ENCODE measurements at regions not wholly inside any gene's neighbourhood (a gene's known extent, or its start where the extent isn't known, plus 50 kb on each side); places are given as distances from the start of the nearest gene placed in this dataset.

DNA sequence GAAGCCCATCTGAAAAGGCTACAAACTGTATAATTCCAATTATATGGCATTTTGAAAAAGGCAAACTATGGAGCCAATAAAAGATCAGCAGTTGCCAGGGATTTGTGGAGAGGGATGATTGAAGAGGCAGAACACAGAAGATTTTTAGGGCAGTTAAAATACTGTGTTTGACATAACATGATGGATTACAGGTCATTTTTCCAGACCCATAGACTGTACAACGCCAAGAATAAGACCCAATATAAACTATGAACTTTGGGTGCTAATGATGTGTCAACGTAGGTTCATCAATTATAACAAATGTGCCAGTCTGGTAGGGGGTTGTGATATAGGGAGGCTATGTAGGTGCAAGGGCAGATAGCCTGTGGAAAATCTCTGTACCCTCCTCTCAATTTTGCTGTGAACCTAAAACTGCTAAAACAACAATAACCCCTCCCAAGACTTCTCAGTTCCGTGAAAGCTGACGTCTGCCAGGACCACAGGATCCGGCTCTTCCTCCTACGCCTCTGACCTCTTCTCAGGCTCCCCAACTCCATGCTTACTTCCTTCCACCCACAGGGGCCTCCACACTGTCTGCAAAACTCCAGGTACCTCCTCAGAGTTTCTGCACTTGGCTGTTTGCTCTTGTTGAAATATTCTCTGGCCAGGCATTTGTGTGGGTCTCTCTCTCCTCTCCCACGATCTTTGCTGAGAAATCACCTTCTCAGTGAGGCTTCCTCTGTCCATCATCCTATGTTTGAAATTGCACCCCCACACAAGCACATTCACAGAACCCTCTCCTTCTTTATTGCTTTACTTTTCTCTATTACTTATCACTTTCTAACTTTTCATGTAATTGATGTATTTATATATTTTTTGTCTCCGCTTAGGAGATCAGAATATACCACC, 131.4 kb downstream of the BBS10 start:
- DNase-seq, result no peak

DNA sequence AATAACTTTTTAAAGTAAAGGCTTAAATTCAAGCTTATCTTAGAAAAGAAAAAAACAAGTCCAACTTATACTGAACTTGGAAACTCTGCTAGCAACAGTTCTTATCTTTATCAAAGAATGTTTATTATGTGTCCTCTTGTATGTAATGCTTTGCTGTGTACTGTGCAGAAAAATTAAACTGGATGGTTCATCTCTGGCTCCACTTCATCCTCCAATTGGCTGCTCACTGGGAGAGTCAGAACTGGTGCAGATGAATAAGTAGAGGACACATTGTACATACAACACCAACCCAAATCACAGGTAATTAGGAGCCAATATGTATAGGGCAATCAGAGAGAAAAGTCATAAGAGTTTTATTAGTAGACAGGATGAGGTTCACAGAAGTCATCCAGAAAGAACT, 123.6 kb upstream of the NAP1L1 start:
- DNase-seq, result no peak

GRCh38 chr12:76206677-76207072, 122.2 kb upstream of the NAP1L1 start:
- DNase-seq, result no peak

GRCh38 chr12:76206039-76206676, 121.7 kb upstream of the NAP1L1 start:
- DNase-seq, result no peak

DNA sequence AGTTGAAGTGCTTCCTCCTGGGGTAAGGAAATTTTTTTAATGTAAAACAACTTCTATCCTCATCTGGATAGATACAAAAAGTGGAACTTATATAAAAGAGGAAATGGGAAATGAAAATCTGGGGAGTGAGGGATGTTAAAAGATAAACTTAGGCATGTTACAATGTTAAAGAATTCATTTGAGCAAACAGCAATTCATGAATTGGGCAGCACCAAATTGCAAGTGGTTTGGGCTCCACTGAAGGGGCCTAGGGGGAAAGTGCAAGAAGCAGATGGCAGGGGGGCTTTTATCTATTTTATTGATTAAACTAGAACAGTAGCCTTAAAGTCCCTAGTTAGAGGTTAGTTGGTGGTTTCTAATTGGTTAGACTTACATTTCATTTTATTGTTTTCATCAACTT, 118.1 kb upstream of the NAP1L1 start:
- DNase-seq, result no peak

GRCh38 chr12:76201758-76202157, 117.3 kb upstream of the NAP1L1 start:
- DNase-seq, result no peak

- DNase-seq, result no peak
Measured at GRCh38 chr12:76201316-76201715, 116.8 kb upstream of the NAP1L1 start.

DNA sequence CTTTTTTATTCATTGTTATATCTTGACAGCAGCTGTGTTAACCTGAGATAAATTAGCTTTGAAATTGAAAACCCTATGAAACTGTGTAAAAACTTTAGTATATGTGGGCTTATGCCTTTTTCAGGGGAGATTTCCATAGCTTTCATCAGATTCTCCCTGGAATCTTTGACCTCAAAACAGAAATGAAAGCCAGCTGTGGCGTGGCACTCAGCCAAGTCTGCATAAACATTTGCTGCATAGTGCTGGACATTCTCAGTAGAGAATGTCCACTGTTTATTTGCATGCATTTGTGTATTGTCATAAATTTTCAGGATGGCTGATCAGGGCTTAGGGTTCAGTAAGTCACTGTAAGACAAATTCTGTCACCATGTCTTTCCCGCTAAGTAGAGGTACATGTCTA, 115.3 kb upstream of the NAP1L1 start:
- DNase-seq, result no peak

DNA sequence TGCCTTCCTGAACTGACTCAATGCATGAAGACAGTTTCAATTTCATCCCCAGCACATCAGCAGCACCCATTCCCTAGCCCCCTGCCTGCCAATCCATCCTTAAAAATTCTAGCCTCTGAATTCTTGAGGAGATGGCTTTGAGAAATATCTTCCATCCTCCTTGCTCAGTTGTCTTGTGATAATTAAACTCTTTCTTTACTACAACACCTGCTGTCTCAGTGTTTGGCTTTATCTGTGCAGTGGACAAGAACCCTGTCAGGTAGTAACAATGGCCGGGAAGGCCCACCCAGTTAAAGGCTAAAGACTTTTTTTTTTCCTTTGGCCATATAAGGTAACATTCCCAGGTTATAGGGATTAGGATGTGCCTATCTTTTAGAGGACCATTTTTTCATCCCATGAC, 114.4 kb upstream of the NAP1L1 start:
- DNase-seq, result no peak

GRCh38 chr12:76197283-76197682, 112.8 kb upstream of the NAP1L1 start:
- no peak for DNase-seq

DNA sequence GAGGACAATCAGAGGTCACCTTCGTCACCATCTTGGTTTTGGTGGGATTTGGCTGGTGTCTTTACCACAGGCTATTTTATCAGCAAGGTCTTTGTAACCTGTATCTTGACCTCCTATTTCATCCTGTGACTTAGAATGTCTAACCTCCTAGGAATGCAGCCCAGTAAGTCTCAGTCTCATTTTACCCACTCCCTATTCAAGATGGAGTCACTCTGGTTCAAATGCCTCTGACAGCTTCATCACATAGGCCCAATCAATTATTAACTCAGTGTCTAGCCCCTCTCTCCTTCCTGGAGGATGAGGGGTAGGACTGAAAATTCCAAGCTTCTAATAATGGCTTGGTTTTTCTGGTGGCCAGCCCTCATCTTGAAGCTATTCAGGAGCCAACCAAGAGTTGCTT, 111.4 kb upstream of the NAP1L1 start:
- DNase-seq, result no peak

DNA sequence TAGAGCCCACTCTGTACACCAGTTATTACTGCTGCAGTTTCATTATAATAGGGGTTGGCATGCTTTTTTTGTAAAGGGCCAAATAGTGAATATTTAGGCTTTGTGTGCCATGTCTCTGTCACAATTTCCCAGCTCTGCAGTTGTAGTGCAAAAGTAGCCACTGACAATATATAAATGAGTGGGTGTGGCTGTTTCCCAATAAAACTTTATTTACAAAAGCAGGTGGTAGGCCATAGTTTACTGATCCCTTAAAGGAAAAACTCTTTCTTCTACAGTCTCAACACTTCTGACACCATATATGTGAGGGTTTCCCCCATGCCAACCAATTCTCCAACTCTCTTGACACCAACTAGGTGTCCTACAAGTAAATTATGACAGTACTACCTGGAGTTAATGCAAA, 110.2 kb upstream of the NAP1L1 start:
- no peak for DNase-seq

DNA sequence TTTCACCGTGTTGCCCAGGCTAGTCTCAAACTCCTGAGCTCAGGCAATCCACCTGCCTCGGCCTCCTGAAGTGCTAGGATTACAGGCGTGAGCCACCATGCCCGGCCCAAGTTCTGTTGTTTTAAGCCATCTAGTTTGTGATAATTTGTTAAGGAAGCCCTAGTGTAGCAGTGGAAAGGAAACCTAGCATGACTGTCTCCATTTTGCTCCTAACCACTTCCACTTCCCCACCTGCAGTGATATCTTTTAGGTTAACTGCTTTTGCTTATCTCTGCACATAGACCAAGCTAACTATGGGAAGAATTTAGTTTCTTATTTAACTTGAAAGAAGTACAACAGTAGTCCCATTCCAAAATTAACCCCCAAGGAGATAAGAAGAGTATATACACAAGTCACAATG, 109.5 kb upstream of the NAP1L1 start:
- no peak for DNase-seq

GRCh38 chr12:76192416-76192815, 107.9 kb upstream of the NAP1L1 start:
- no peak for DNase-seq

DNA sequence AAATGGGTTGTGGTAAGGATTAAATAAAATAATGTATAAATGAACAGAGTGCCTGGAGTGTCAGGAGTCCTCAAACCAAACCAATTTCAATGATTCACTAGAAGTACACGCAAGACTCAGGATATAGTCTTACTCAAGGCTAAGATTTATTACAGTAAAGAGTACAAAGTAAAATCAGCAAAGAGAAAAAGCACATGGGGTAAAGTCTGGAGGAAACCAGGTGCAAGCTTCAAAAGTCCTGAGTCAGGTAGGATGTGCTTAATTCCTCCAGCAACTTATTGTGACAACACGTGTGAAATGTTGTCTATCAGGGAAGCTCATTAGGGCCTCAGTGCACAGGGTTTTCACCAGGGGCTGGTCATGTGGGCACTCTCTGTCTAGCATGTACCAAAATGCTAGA, 105.8 kb upstream of the NAP1L1 start:
- DNase-seq, result no peak

- no peak for DNase-seq
Measured at GRCh38 chr12:76189851-76190250, 105.4 kb upstream of the NAP1L1 start.

GRCh38 chr12:76187177-76187576, 102.7 kb upstream of the NAP1L1 start:
- DNase-seq, result no peak

GRCh38 chr12:76186131-76186906, 101.8 kb upstream of the NAP1L1 start:
- DNase-seq, result no peak

- DNase-seq, result peak; percentile 11 to 34
Measured at GRCh38 chr12:76183459-76184186, 99.1 kb upstream of the NAP1L1 start.

DNA sequence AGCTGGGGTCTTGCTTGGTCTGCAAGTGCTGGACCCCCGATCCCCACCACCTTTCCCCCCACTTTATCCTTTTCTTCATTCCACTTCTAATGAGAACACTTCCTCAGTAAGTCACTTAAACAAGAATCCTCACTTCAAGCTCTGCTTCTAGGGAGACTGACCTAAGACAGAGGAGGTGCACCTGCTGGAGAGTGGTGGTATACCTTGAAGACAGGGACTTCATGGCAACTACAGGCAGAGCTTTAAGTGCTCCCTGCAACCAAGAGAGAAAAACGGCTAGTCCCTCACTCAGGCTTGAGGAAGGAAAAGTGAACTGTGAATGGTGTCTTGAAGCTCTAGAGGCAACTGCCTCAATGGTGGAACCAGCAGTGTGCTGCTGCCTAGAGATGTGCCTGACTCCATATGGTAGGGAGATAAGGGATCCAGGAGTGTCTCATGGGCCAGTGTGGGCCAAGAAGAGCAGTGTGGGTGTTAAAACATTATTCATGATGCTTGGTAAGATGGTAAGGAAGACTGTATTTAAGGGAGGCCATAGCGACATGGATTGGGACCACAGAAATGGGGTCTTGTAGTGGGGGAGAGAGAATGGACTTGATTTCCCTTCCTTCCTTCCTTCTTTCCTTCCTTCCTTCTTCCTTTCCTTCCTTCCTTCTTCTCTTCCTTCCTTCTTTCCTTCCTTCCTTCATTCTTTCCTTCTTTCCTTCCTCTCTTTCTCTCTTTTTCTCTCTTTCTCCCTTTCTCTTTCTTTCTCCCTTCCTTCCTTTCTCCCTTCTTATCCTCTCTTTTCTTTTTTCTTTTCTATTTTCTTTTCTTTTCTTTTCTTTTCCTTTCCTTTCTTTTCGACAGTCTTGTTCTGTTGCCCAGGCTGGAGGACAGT, 96.2 kb upstream of the NAP1L1 start:
- DNase-seq, result no peak

DNA sequence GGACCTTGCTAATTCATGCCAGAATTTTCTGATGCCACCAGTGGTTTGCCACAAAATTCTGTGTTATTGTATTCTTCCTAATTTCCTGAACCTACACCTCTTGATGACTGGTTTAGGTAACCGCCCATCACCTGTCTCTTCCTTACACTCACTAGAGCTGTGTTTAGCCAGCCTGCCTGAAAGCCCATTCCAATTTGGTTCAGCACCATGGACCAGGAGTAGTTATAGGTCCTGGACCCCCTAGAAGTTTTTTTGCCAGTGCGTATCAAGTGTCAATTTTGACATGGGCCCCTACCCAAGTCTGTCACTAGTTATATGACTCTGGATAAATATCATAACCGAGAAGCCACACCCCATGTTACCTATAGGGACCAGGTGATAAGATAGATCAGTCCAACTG, 94.0 kb upstream of the NAP1L1 start:
- no peak for DNase-seq

- DNase-seq, result no peak
Measured at GRCh38 chr12:76177821-76178220, 93.3 kb upstream of the NAP1L1 start.
